Karpas-422 (cell line): ENCODE measurements at regions not wholly inside any gene's neighbourhood (a gene's known extent, or its start where the extent isn't known, plus 50 kb on each side); places are given as distances from the start of the nearest gene placed in this dataset.

Source experiments
- DNase-seq: peaks from one replicate; pipeline ENCODE4 v3.0.0-alpha.2; 2015
- H2AFZ ChIP-seq: fragments of 200-600 bp; sonication (generic); 2 replicates; pipeline ENCODE4 v1.6.1; 2014; ENCODE audit warnings: antibody characterized with exemption, low read length, mixed read lengths
- H3K27ac ChIP-seq: fragments of 200-600 bp; sonication (generic); 2 replicates; pipeline ENCODE4 v1.5.1; 2014; ENCODE audit warnings: mild to moderate bottlenecking, low read length, moderate library complexity
- H3K27me3 ChIP-seq: fragments of 200-600 bp; sonication (generic); 2 replicates; pipeline ENCODE4 v1.6.1; 2014; ENCODE audit warnings: low read length, mixed read lengths
- H3K36me3 ChIP-seq: fragments of 200-600 bp; sonication (generic); 2 replicates; pipeline ENCODE4 v1.6.1; 2014; ENCODE audit warnings: low read length, mixed read lengths; ENCODE audit not compliant: insufficient read depth
- H3K4me1 ChIP-seq: fragments of 200-600 bp; sonication (generic); 2 replicates; pipeline ENCODE4 v1.6.1; 2014; ENCODE audit warnings: mild to moderate bottlenecking, low read length, mixed read lengths
- H3K4me2 ChIP-seq: fragments of 200-600 bp; sonication (generic); 2 replicates; pipeline ENCODE4 v1.6.1; 2014; ENCODE audit warnings: low read length, low read depth, mild to moderate bottlenecking; ENCODE audit not compliant: poor library complexity, severe bottlenecking
- H3K4me3 ChIP-seq: fragments of 200-600 bp; sonication (generic); 2 replicates; pipeline ENCODE4 v1.5.1; 2014; ENCODE audit warnings: mild to moderate bottlenecking, antibody characterized with exemption, low read length, mixed read lengths
- H3K79me2 ChIP-seq: fragments of 200-600 bp; sonication (generic); 2 replicates; pipeline ENCODE4 v1.6.1; 2014; ENCODE audit warnings: mild to moderate bottlenecking, low read length, mixed read lengths
- H3K9ac ChIP-seq: fragments of 200-600 bp; sonication (generic); 2 replicates; pipeline ENCODE4 v1.6.0; 2014; ENCODE audit warnings: low read length
- H3K9me2 ChIP-seq: fragments of 200-600 bp; sonication (generic), shearing (Covaris generic); replicated peaks from 2 replicates; pipeline ENCODE4 v1.6.0; 2014; ENCODE audit warnings: mild to moderate bottlenecking, low read length, moderate library complexity; ENCODE audit not compliant: insufficient read depth
- H3K9me3 ChIP-seq: fragments of 300-700, 200-600 bp; sonication (generic); 2 replicates; pipeline ENCODE4 v1.6.1; 2014; ENCODE audit warnings: low read length, mixed read lengths
- H4K20me1 ChIP-seq: fragments of 200-600 bp; sonication (generic); 2 replicates; pipeline ENCODE4 v1.6.1; 2014; ENCODE audit warnings: mild to moderate bottlenecking, antibody characterized with exemption, low read length, low read depth; ENCODE audit not compliant: insufficient read depth

GRCh38 chr13:109867766-109868165 lies 81.4 kb upstream of the IRS2 start:
- H2AFZ ChIP-seq = no peak overlapping the region
- H3K4me2 ChIP-seq = no peak overlapping the region

GRCh38 chr13:109862627-109863026 lies 76.2 kb upstream of the IRS2 start:
- no peaks in the 10 kb centered on the region for H3K9me2 ChIP-seq
- H3K9ac ChIP-seq = no peak overlapping the region
- H3K4me1 ChIP-seq = no peaks in the 10 kb centered on the region
- H3K9me3 ChIP-seq = no peaks in the 10 kb centered on the region
- H3K36me3 ChIP-seq = no peaks in the 10 kb centered on the region
- H3K79me2 ChIP-seq = no peaks in the 10 kb centered on the region
- no peaks in the 10 kb centered on the region for H3K27me3 ChIP-seq
- H3K27ac ChIP-seq = no peak overlapping the region
- H3K4me3 ChIP-seq = no peak overlapping the region
- H2AFZ ChIP-seq = no peak overlapping the region
- DNase-seq = no peak
- H4K20me1 ChIP-seq = no peaks in the 10 kb centered on the region
- H3K4me2 ChIP-seq = no peak overlapping the region

More at GRCh38 chr13:109867766-109868165, 81.4 kb upstream of the IRS2 start:
- H3K4me1 ChIP-seq = no peaks in the 10 kb centered on the region
- H4K20me1 ChIP-seq = no peaks in the 10 kb centered on the region
- H3K36me3 ChIP-seq = no peaks in the 10 kb centered on the region
- no peak overlapping the region for H3K27ac ChIP-seq
- no peak for DNase-seq
- H3K27me3 ChIP-seq = no peaks in the 10 kb centered on the region
- H3K9me3 ChIP-seq = no peaks in the 10 kb centered on the region
- H3K79me2 ChIP-seq = no peaks in the 10 kb centered on the region
- no peaks in the 10 kb centered on the region for H3K9me2 ChIP-seq
- H3K4me3 ChIP-seq = no peak overlapping the region
- no peak overlapping the region for H3K9ac ChIP-seq

- no peak for DNase-seq
- Histone ChIP-seq H3K9ac (no peak overlapping the region), H3K4me2 (no peak overlapping the region), H3K9me2 (no peaks in the 10 kb centered on the region), H4K20me1 (no peaks in the 10 kb centered on the region), H3K27ac (no peak overlapping the region), H3K9me3 (no peaks in the 10 kb centered on the region), H2AFZ (no peak overlapping the region), H3K79me2 (no peaks in the 10 kb centered on the region), H3K4me1 (no peaks in the 10 kb centered on the region), H3K27me3 (no peaks in the 10 kb centered on the region), H3K36me3 (no peaks in the 10 kb centered on the region), H3K4me3 (no peak overlapping the region)
These were observed 73.5 kb upstream of the IRS2 start for GRCh38 chr13:109859898-109860297.

- Histone ChIP-seq H3K4me3 (no peak overlapping the region), H3K9ac (no peak overlapping the region), H3K4me2 (no peak overlapping the region), H3K27me3 (no peaks in the 10 kb centered on the region), H3K4me1 (no peaks in the 10 kb centered on the region), H3K79me2 (no peaks in the 10 kb centered on the region), H3K36me3 (no peaks in the 10 kb centered on the region), H3K9me2 (no peaks in the 10 kb centered on the region), H3K9me3 (no peaks in the 10 kb centered on the region), H3K27ac (no peak overlapping the region), H4K20me1 (no peaks in the 10 kb centered on the region), H2AFZ (no peak overlapping the region)
- DNase-seq = no peak
These were observed 72.9 kb upstream of the IRS2 start for GRCh38 chr13:109859216-109859835.

- Histone ChIP-seq H3K4me1 (no peaks in the 10 kb centered on the region), H3K9ac (no peak overlapping the region), H3K4me2 (no peak overlapping the region), H3K9me3 (no peaks in the 10 kb centered on the region), H3K79me2 (no peaks in the 10 kb centered on the region), H3K4me3 (no peak overlapping the region), H3K27ac (no peak overlapping the region), H3K36me3 (no peaks in the 10 kb centered on the region), H4K20me1 (no peaks in the 10 kb centered on the region), H2AFZ (no peak overlapping the region), H3K27me3 (no peaks in the 10 kb centered on the region), H3K9me2 (no peaks in the 10 kb centered on the region)
- no peak for DNase-seq
These were observed 71.9 kb upstream of the IRS2 start for GRCh38 chr13:109858319-109858718.

GRCh38 chr13:109857803-109858202 lies 71.4 kb upstream of the IRS2 start:
- Histone ChIP-seq H3K79me2 (no peaks in the 10 kb centered on the region), H3K4me1 (no peaks in the 10 kb centered on the region), H3K36me3 (no peaks in the 10 kb centered on the region), H3K27ac (no peak overlapping the region), H3K4me2 (no peak overlapping the region), H3K4me3 (no peak overlapping the region), H3K9me2 (no peaks in the 10 kb centered on the region), H3K9me3 (no peaks in the 10 kb centered on the region), H2AFZ (no peak overlapping the region), H3K27me3 (no peaks in the 10 kb centered on the region), H4K20me1 (no peaks in the 10 kb centered on the region), H3K9ac (no peak overlapping the region)
- DNase-seq = no peak

GRCh38 chr13:109857325-109857724 lies 70.9 kb upstream of the IRS2 start:
- Histone ChIP-seq H3K27ac (no peak overlapping the region), H3K9me2 (no peaks in the 10 kb centered on the region), H4K20me1 (no peaks in the 10 kb centered on the region), H3K4me3 (no peak overlapping the region), H3K79me2 (no peaks in the 10 kb centered on the region), H2AFZ (no peak overlapping the region), H3K4me2 (no peak overlapping the region), H3K27me3 (no peaks in the 10 kb centered on the region), H3K4me1 (no peaks in the 10 kb centered on the region), H3K36me3 (no peaks in the 10 kb centered on the region), H3K9me3 (no peaks in the 10 kb centered on the region), H3K9ac (no peak overlapping the region)
- no peak for DNase-seq

GRCh38 chr13:109856350-109856749 lies 70.0 kb upstream of the IRS2 start:
- Histone ChIP-seq H3K79me2 (no peaks in the 10 kb centered on the region), H3K9me3 (no peaks in the 10 kb centered on the region), H2AFZ (no peak overlapping the region), H3K4me2 (no peak overlapping the region), H3K9ac (no peak overlapping the region), H3K4me3 (no peak overlapping the region), H3K4me1 (no peaks in the 10 kb centered on the region), H3K27me3 (no peaks in the 10 kb centered on the region), H4K20me1 (no peaks in the 10 kb centered on the region), H3K9me2 (no peaks in the 10 kb centered on the region), H3K27ac (no peak overlapping the region), H3K36me3 (no peaks in the 10 kb centered on the region)
- no peak for DNase-seq

GRCh38 chr13:109853153-109853552 lies 66.8 kb upstream of the IRS2 start:
- no peaks in the 10 kb centered on the region for H3K9me2 ChIP-seq

More at GRCh38 chr13:109853153-109853552, 66.8 kb upstream of the IRS2 start:
- no peaks in the 10 kb centered on the region for H3K79me2 ChIP-seq
- H3K36me3 ChIP-seq = no peaks in the 10 kb centered on the region
- no peak overlapping the region for H3K4me3 ChIP-seq
- DNase-seq = no peak
- H2AFZ ChIP-seq = no peak overlapping the region
- no peaks in the 10 kb centered on the region for H3K4me1 ChIP-seq
- H3K9ac ChIP-seq = no peak overlapping the region
- H3K4me2 ChIP-seq = no peak overlapping the region
- no peaks in the 10 kb centered on the region for H3K27me3 ChIP-seq
- no peaks in the 10 kb centered on the region for H4K20me1 ChIP-seq
- no peaks in the 10 kb centered on the region for H3K9me3 ChIP-seq
- no peak overlapping the region for H3K27ac ChIP-seq
